Caco-2 (cell line): ENCODE measurements at regions not wholly inside any gene's neighbourhood (a gene's known extent, or its start where the extent isn't known, plus 50 kb on each side); places are given as distances from the start of the nearest gene placed in this dataset.
"Not testable (repeated sequence)": the region's sequence is repeated elsewhere in the genome, so short reads cannot be mapped to it uniquely, and the experiment has no call there.

Experiments
- BruUV-seq: library from RNA; stranded (reverse); fragments of 400-500 nt; replicated peaks from 2 replicates; lab custom pipeline; 2021; lab: Mats Ljungman, UMichigan
- CTCF ChIA-PET: fragments of 300-600 bp; sonication (Branson Sonifier 250); formaldehyde crosslinking; loops from one replicate; lab custom pipeline; 2022; ENCODE audit warnings: antibody characterized with exemption; lab: Charles Lee
- POLR2A ChIA-PET: fragments of 300-600 bp; sonication (Branson Sonifier 250); formaldehyde crosslinking; loops from one replicate; lab custom pipeline; 2022; ENCODE audit warnings: antibody characterized with exemption; lab: Charles Lee
- DNase-seq, 2 experiments: peaks; one replicate each; pipeline versions ENCODE4 v3.0.0 to v3.0.0-alpha.2; 2020 to 2022
- H3K27me3 ChIP-seq: replicated peaks from 2 replicates; pipeline ENCODE4 v1.6.0; 2011; ENCODE audit warnings: low read length; ENCODE audit not compliant: control insufficient read depth, insufficient read depth
- H3K36me3 ChIP-seq: 2 replicates; pipeline ENCODE4 v1.5.1; 2011; ENCODE audit warnings: low read length; ENCODE audit not compliant: control insufficient read depth, insufficient read depth
- H3K4me1 ChIP-seq: fragments of 250-450 bp; sonication (Bioruptor Pico); 2 replicates; pipeline ENCODE4 v1.5.1; 2020; ENCODE audit warnings: mild to moderate bottlenecking
- H3K4me3 ChIP-seq: 2 replicates; pipeline ENCODE4 v1.5.1; 2011; ENCODE audit warnings: low read depth, mild to moderate bottlenecking, control low read depth, low read length
- H3K9me3 ChIP-seq: fragments of 250-450 bp; sonication (Bioruptor Pico); 2 replicates; pipeline ENCODE4 v1.5.1; 2020; ENCODE audit warnings: mild to moderate bottlenecking, moderate library complexity
- H3K27ac Mint-ChIP-seq: one replicate; pipeline ENCODE4 v1.8.0; 2022; ENCODE audit warnings: mixed read lengths; ENCODE audit not compliant: unreplicated experiment
- H3K27me3 Mint-ChIP-seq: one replicate; pipeline ENCODE4 v1.8.0; 2022; ENCODE audit warnings: mixed read lengths; ENCODE audit not compliant: insufficient read depth, unreplicated experiment
- H3K36me3 Mint-ChIP-seq: one replicate; pipeline ENCODE4 v1.8.0; 2022; ENCODE audit warnings: mild to moderate bottlenecking, mixed read lengths; ENCODE audit not compliant: insufficient read depth, unreplicated experiment
- H3K4me1 Mint-ChIP-seq: one replicate; pipeline ENCODE4 v1.8.0; 2022; ENCODE audit warnings: low read depth, mixed read lengths; ENCODE audit not compliant: unreplicated experiment
- H3K4me3 Mint-ChIP-seq: one replicate; pipeline ENCODE4 v1.8.0; 2022; ENCODE audit warnings: mild to moderate bottlenecking, moderate library complexity, mixed read lengths; ENCODE audit not compliant: unreplicated experiment
- H3K9me3 Mint-ChIP-seq: one replicate; pipeline ENCODE4 v1.8.0; 2022; ENCODE audit warnings: mixed read lengths; ENCODE audit not compliant: unreplicated experiment
- CTCF ChIP-seq, 2 experiments: fragments of 200-600 bp in 1 of 2; IDR thresholded peaks; 1 replicate in 1 of 2; 2 replicates in 1 of 2; pipeline versions ENCODE4 v1.5.1 to v1.8.0; 2011 to 2022; ENCODE audit warnings: antibody characterized with exemption in 1 of 2, control low read depth in 1 of 2, inconsistent platforms in 1 of 2, low read depth in 1 of 2, low read length in 1 of 2, mild to moderate bottlenecking in 1 of 2, moderate library complexity in 1 of 2; ENCODE audit not compliant: insufficient read depth in 1 of 2, severe bottlenecking in 1 of 2, unreplicated experiment in 1 of 2
- intact Hi-C: fragments of 100-400 bp; cut with micrococcal nuclease; formaldehyde crosslinking; loops from one replicate; pipeline ENCODE4 v1.10.0; 2022; ENCODE audit not compliant: unreplicated experiment

GRCh38 chr2:145789636-145790035, 1269.7 kb upstream of the ZEB2 start:
- intact Hi-C loops: no loop called here
- H3K27me3 ChIP-seq: no peaks in the 10 kb centered on the region
- CTCF ChIA-PET: no interaction called here
- Mint-ChIP-seq H3K4me3 (no peak overlapping the region), H3K27ac (no peak overlapping the region), H3K4me1 (no peaks in the 10 kb centered on the region), H3K36me3 (no peaks in the 10 kb centered on the region), H3K27me3 (no peaks in the 10 kb centered on the region), H3K9me3 (no peaks in the 10 kb centered on the region)
- H3K4me1 ChIP-seq: no peaks in the 10 kb centered on the region
- no TSS peak for BruUV-seq
- H3K4me3 ChIP-seq: no peak overlapping the region
- no peak for DNase-seq
- TF ChIP-seq CTCF (IDR thresholded peaks at IDR 0.05; ENCODE audit: insufficient read depth in 1 of 2, low read depth in 1 of 2, low read length in 1 of 2, severe bottlenecking in 1 of 2, unreplicated experiment in 1 of 2): no peak
- H3K36me3 ChIP-seq: no peaks in the 10 kb centered on the region
- H3K9me3 ChIP-seq: no peaks in the 10 kb centered on the region
- POLR2A ChIA-PET: no interaction called here

- intact Hi-C loops, H3K4me3 ChIP-seq, CTCF ChIA-PET, H3K27me3 ChIP-seq, H3K9me3 Mint-ChIP-seq, H3K4me1 Mint-ChIP-seq, H3K4me1 ChIP-seq, POLR2A ChIA-PET, H3K9me3 ChIP-seq, H3K27ac Mint-ChIP-seq, DNase-seq, BruUV-seq, H3K4me3 Mint-ChIP-seq, H3K36me3 ChIP-seq, H3K36me3 Mint-ChIP-seq, H3K27me3 Mint-ChIP-seq: not testable (repeated sequence)
Measured at GRCh38 chr2:145787597-145788361, 1267.9 kb upstream of the ZEB2 start.

- H3K36me3 Mint-ChIP-seq, H3K27ac Mint-ChIP-seq, H3K36me3 ChIP-seq, POLR2A ChIA-PET, H3K9me3 ChIP-seq, H3K4me1 Mint-ChIP-seq, H3K4me3 Mint-ChIP-seq, H3K4me3 ChIP-seq, H3K9me3 Mint-ChIP-seq, H3K27me3 Mint-ChIP-seq, CTCF ChIA-PET, intact Hi-C loops, H3K27me3 ChIP-seq, DNase-seq, H3K4me1 ChIP-seq, BruUV-seq: not testable (repeated sequence)
Measured at GRCh38 chr2:145782607-145783006, 1262.7 kb upstream of the ZEB2 start.

- ChIA-PET CTCF (no interaction called here), POLR2A (no interaction called here)
- Mint-ChIP-seq H3K27me3 (no peaks in the 10 kb centered on the region), H3K36me3 (no peaks in the 10 kb centered on the region), H3K27ac (no peak overlapping the region), H3K9me3 (no peaks in the 10 kb centered on the region), H3K4me1 (peaks cover 5% of the 10 kb centered on the region), H3K4me3 (no peak overlapping the region)
- TF ChIP-seq CTCF (IDR thresholded peaks at IDR 0.05; ENCODE audit: insufficient read depth in 1 of 2, low read depth in 1 of 2, low read length in 1 of 2, severe bottlenecking in 1 of 2, unreplicated experiment in 1 of 2): no peak
- Histone ChIP-seq H3K27me3 (no peaks in the 10 kb centered on the region), H3K36me3 (no peaks in the 10 kb centered on the region), H3K4me1 (no peaks in the 10 kb centered on the region), H3K9me3 (no peaks in the 10 kb centered on the region), H3K4me3 (no peak overlapping the region)
- BruUV-seq: no TSS peak
- intact Hi-C loops: no loop called here
- DNase-seq: no peak
Measured at GRCh38 chr2:145777914-145778313, 1258.0 kb upstream of the ZEB2 start.
